Body of pancreas (tissue), 4 donors: ENCODE measurements at regions not wholly inside any gene's neighbourhood (a gene's known extent, or its start where the extent isn't known, plus 50 kb on each side); places are given as distances from the start of the nearest gene placed in this dataset.

Experiments
- ATAC-seq: fragments of 150-250 bp; one replicate; pipeline ENCODE4 v1.9.1; 2016
- DNase-seq, 4 donors: peaks; one replicate each; pipeline ENCODE4 v3.0.0-alpha.2; 2019
- H3K27ac ChIP-seq, 4 donors: fragments of 200-600 bp; sonication (generic); 1 replicate in 3 of 4; 2 replicates in 1 of 4; pipeline versions ENCODE4 v1.5.1 to v1.6.1; 2016 to 2019; ENCODE audit warnings: mild to moderate bottlenecking in 1 of 4, mixed read lengths in 1 of 4, moderate library complexity in 1 of 4
- H3K27me3 ChIP-seq, 2 donors: fragments of 200-600 bp; sonication (generic); one replicate each; pipeline ENCODE4 v1.6.0; 2016; ENCODE audit warnings: mild to moderate bottlenecking in 1 of 2
- H3K36me3 ChIP-seq, 2 donors: fragments of 200-600 bp; sonication (generic); replicated peaks in 1 of 2; 2 replicates each; pipeline ENCODE4 v1.5.1; 2016; ENCODE audit warnings: low read depth in 2 of 2; ENCODE audit not compliant: insufficient read depth in 1 of 2
- H3K4me1 ChIP-seq: fragments of 200-600 bp; sonication (generic); one replicate; pipeline ENCODE4 v1.6.0; 2016
- H3K4me3 ChIP-seq, 2 donors: fragments of 200-600 bp; sonication (generic); 1 replicate in 1 of 2; 2 replicates in 1 of 2; pipeline ENCODE4 v1.5.1; 2016 to 2019
- H3K9me3 ChIP-seq, 3 donors: fragments of 200-600 bp; sonication (generic); 1 replicate in 2 of 3; 2 replicates in 1 of 3; pipeline ENCODE4 v1.5.1; 2016
- POLR2A ChIP-seq, 3 donors: fragments of 450-650 bp; IDR thresholded peaks; one replicate each; pipeline ENCODE4 v1.6.1; 2016; ENCODE audit warnings: antibody characterized with exemption in 3 of 3, mild to moderate bottlenecking in 2 of 3
- WGBS, 2 donors: methylation state at CpG; one replicate each; pipeline ENCODE4 v1.1.5; 2017; 5-methylcytosine and 5-hydroxymethylcytosine counted together
- intact Hi-C: fragments of 100-400 bp; cut with DNase I; formaldehyde crosslinking; loops from one replicate; pipeline ENCODE4 v1.15.1; 2023
- TF ChIP-seq, protein P1 (sequence below), 7 experiments: fragments of 450-650 bp in 4 of 7; fragments of 200-600 bp in 3 of 7; sonication (generic) in 3 of 7; IDR thresholded peaks; one replicate each; pipeline ENCODE4 v1.5.1; 2016 to 2019; ENCODE audit warnings: antibody characterized with exemption in 7 of 7

DNA sequence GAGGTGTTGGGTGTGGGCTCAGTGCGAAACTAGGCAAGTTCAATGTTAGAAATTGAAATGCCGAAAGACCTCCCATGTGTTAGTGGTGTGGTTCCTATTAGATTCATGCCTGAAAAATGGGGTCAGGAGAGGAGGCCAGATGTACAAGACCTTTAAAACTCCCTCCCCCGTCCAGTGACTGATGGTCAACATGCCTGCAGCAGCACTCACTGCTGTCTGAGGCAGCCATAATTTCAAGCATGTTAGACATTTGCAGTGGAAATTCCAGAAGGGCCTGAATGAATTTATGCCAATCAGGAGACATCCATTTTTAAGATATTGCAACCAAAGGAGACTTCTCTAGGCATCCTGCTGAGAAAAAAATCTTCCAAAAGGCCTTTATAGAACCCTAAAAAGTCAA is 426.9 kb upstream of the NBEA start:
- intact Hi-C loops: no loop called here
- Histone ChIP-seq H3K27me3 (no peaks in the 10 kb centered on the region), H3K4me3 (no peak overlapping the region), H3K36me3 (no peaks in the 10 kb centered on the region), H3K9me3 (no peaks in the 10 kb centered on the region), H3K4me1 (no peaks in the 10 kb centered on the region), H3K27ac (no peak overlapping the region)
- WGBS, 2 donors: 89 to 96% methylated on average over 3 of the region's 3 CpGs
- ATAC-seq (no peak), DNase-seq (no peak)
- no peak for TF ChIP-seq POLR2A (IDR thresholded peaks at IDR 0.05)
- TF ChIP-seq, protein P1, sequence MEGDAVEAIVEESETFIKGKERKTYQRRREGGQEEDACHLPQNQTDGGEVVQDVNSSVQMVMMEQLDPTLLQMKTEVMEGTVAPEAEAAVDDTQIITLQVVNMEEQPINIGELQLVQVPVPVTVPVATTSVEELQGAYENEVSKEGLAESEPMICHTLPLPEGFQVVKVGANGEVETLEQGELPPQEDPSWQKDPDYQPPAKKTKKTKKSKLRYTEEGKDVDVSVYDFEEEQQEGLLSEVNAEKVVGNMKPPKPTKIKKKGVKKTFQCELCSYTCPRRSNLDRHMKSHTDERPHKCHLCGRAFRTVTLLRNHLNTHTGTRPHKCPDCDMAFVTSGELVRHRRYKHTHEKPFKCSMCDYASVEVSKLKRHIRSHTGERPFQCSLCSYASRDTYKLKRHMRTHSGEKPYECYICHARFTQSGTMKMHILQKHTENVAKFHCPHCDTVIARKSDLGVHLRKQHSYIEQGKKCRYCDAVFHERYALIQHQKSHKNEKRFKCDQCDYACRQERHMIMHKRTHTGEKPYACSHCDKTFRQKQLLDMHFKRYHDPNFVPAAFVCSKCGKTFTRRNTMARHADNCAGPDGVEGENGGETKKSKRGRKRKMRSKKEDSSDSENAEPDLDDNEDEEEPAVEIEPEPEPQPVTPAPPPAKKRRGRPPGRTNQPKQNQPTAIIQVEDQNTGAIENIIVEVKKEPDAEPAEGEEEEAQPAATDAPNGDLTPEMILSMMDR (IDR thresholded peaks at IDR 0.05): no peak

DNA sequence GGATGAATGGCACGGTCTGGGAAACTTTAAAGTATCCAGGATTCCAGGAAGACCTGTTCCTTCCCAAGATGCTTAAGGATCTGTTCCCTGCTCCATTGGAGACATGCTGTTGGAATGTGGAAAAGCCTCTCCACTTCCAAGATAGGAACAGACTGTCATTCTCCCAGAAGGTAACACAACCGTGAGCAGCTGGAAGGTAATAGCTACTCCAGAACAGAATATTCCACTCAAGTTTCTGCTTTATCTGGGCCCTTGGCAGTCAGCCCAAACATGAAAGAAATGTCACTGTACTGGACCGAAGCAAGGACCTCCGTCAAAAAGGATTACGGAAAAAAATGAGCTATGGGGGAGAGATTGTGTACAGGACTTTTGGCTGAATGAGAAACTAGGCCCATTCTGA is 420.9 kb upstream of the NBEA start:
- no peak overlapping the region for H3K27ac ChIP-seq
- DNase-seq (no peak), ATAC-seq (no peak)
- H3K36me3 ChIP-seq: no peaks in the 10 kb centered on the region
- intact Hi-C loops: no loop called here
- TF ChIP-seq, protein P1 (IDR thresholded peaks at IDR 0.05): no peak
- no peak for TF ChIP-seq POLR2A (IDR thresholded peaks at IDR 0.05)
- H3K9me3 ChIP-seq: no peaks in the 10 kb centered on the region
- 41 to 45% methylated on average over 5 of the region's 5 CpGs for WGBS, 2 donors
- no peak overlapping the region for H3K4me3 ChIP-seq
- H3K4me1 ChIP-seq: peaks cover 12% of the 10 kb centered on the region
- no peaks in the 10 kb centered on the region for H3K27me3 ChIP-seq

DNA sequence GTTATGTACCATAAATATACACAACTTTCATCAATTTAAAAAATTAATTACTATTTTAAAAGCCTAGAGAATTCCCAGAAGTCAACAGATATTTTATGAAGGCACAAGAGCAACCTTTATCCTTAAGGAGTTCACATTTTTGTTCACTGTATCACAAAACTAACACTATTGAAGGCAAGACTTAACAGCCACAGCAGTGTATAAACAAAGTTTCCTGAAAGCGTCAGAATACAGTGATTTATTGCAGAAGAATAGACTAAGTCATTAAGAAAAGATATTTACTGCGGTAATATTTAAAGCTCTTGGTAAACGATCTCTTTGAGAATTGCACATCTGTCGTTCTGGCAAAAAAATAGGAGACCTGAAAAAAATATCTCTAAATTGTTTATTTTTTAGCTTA is 419.3 kb upstream of the NBEA start:
- DNase-seq (no peak), ATAC-seq (no peak)
- 11 to 13% methylated on average over 4 of the region's 4 CpGs for WGBS, 2 donors
- H3K27me3 ChIP-seq: no peaks in the 10 kb centered on the region
- TF ChIP-seq, protein P1 (IDR thresholded peaks at IDR 0.05): no peak
- no peak for TF ChIP-seq POLR2A (IDR thresholded peaks at IDR 0.05)
- H3K4me1 ChIP-seq: peaks cover 12% of the 10 kb centered on the region
- H3K36me3 ChIP-seq: no peaks in the 10 kb centered on the region
- no peak overlapping the region for H3K27ac ChIP-seq
- intact Hi-C loops: no loop called here
- no peak overlapping the region for H3K4me3 ChIP-seq
- H3K9me3 ChIP-seq: no peaks in the 10 kb centered on the region

DNA sequence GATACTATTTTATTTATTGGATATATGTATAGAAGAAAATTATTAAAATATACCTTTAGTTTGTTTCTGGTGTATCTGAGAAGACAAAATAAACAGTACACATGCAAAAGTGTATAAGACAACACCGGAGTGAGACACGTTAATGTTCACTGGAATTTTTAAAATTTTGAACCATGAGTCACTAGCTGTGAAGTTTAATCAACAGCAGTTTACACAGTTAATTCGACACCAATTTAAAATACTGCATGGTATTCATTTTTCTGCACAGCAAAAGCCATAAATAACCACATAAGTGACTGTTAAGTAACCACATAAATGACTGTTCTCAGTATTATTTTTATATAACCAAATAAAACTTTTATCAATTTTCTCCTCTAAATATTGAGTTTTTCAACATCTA is 418.7 kb upstream of the NBEA start:
- H3K4me1 ChIP-seq: peaks cover 12% of the 10 kb centered on the region
- ATAC-seq (no peak), DNase-seq (no peak)
- TF ChIP-seq, protein P1 (IDR thresholded peaks at IDR 0.05): no peak
- no peak for TF ChIP-seq POLR2A (IDR thresholded peaks at IDR 0.05)
- no peaks in the 10 kb centered on the region for H3K36me3 ChIP-seq
- 44 to 49% methylated on average over 3 of the region's 3 CpGs for WGBS, 2 donors
- H3K27ac ChIP-seq: no peak overlapping the region
- H3K27me3 ChIP-seq: no peaks in the 10 kb centered on the region
- H3K9me3 ChIP-seq: no peaks in the 10 kb centered on the region
- H3K4me3 ChIP-seq: no peak overlapping the region
- intact Hi-C loops: no loop called here

DNA sequence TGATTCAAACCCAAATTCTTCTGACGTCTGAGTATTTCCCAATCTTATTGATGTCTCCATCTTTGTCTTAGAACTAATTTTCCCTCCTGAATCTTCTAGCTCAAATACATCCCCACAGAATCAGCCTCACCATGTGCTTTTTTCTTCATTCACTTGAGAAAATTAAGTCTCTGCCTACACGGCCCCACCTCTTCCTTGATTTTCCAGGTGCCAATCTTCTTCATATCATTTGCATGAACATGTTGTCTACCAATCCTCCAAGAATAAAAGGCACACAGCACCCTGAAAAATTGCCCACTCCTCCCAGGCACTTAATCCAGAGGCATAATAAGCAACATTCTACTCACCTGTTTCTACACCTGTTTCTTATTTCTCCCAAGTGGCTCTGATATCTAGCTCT is 408.1 kb upstream of the NBEA start:
- H3K4me1 ChIP-seq: no peaks in the 10 kb centered on the region
- 59 to 74% methylated on average over 2 of the region's 2 CpGs for WGBS, 2 donors
- TF ChIP-seq POLR2A (IDR thresholded peaks at IDR 0.05): no peak
- TF ChIP-seq, protein P1 (IDR thresholded peaks at IDR 0.05): no peak
- H3K4me3 ChIP-seq: no peak overlapping the region
- no peaks in the 10 kb centered on the region for H3K27me3 ChIP-seq
- DNase-seq: no peak
- intact Hi-C loops: no loop called here
- no peaks in the 10 kb centered on the region for H3K36me3 ChIP-seq
- H3K9me3 ChIP-seq: no peaks in the 10 kb centered on the region
- ATAC-seq: no peak
- no peak overlapping the region for H3K27ac ChIP-seq
